CD4-positive, alpha-beta memory T cell (primary cell): ENCODE measurements at regions not wholly inside any gene's neighbourhood (a gene's known extent, or its start where the extent isn't known, plus 50 kb on each side); places are given as distances from the start of the nearest gene placed in this dataset.

ENCODE experiments used
- CTCF ChIA-PET: fragments of 350-600 bp; sonication (Branson Sonifier 250); formaldehyde crosslinking; loops from one replicate; lab custom pipeline; 2021; ENCODE audit warnings: inconsistent platforms; ENCODE audit not compliant: partially characterized antibody; lab: Charles Lee
- POLR2A ChIA-PET: fragments of 350-600 bp; sonication (Branson Sonifier 250); formaldehyde crosslinking; loops from one replicate; lab custom pipeline; 2021; ENCODE audit not compliant: partially characterized antibody; lab: Charles Lee
- DNase-seq, 5 donors: peaks; one replicate each; pipeline versions ENCODE4 v3.0.0 to v3.0.0-alpha.2; 2020 to 2022; ENCODE audit warnings: mixed read lengths in 1 of 5
- H3K27ac ChIP-seq: one replicate; pipeline ENCODE4 v1.7.0; 2013; ENCODE audit warnings: low read depth, low read length
- H3K27me3 ChIP-seq: 2 replicates; pipeline ENCODE4 v1.7.0; 2013; ENCODE audit warnings: mild to moderate bottlenecking, low read length, moderate library complexity; ENCODE audit not compliant: insufficient read depth
- H3K36me3 ChIP-seq: 2 replicates; pipeline ENCODE4 v1.7.0; 2013; ENCODE audit warnings: mild to moderate bottlenecking, low read length, moderate library complexity; ENCODE audit not compliant: insufficient read depth
- H3K4me1 ChIP-seq: 2 replicates; pipeline ENCODE4 v1.7.0; 2013; ENCODE audit warnings: mild to moderate bottlenecking, low read length, moderate library complexity; ENCODE audit not compliant: insufficient read depth
- H3K4me3 ChIP-seq, 2 donors: one replicate each; pipeline ENCODE4 v1.7.0; 2013; ENCODE audit warnings: low read length in 2 of 2, mild to moderate bottlenecking in 1 of 2
- H3K9me3 ChIP-seq, 2 donors: one replicate each; pipeline ENCODE4 v1.7.0; 2013; ENCODE audit warnings: low read length in 2 of 2, control low read depth in 1 of 2; ENCODE audit not compliant: control insufficient read depth in 1 of 2
- H3K27ac Mint-ChIP-seq, 7 donors: one replicate each; pipeline ENCODE4 v1.8.0; 2020 to 2021; ENCODE audit warnings: mixed read lengths in 7 of 7, mild to moderate bottlenecking in 6 of 7, inconsistent platforms in 3 of 7, moderate library complexity in 3 of 7
- H3K27me3 Mint-ChIP-seq, 2 donors: one replicate each; pipeline ENCODE4 v1.8.0; 2020 to 2021; ENCODE audit warnings: mixed read lengths in 2 of 2
- H3K36me3 Mint-ChIP-seq, 2 donors: one replicate each; pipeline ENCODE4 v1.8.0; 2020 to 2021; ENCODE audit warnings: mixed read lengths in 2 of 2, inconsistent platforms in 1 of 2, mild to moderate bottlenecking in 1 of 2
- H3K4me1 Mint-ChIP-seq, 4 donors: one replicate each; pipeline ENCODE4 v1.8.0; 2020 to 2021; ENCODE audit warnings: mixed read lengths in 4 of 4, mild to moderate bottlenecking in 1 of 4
- H3K4me3 Mint-ChIP-seq, 8 donors: one replicate each; pipeline ENCODE4 v1.8.0; 2020 to 2021; ENCODE audit warnings: mixed read lengths in 8 of 8, mild to moderate bottlenecking in 7 of 8, moderate library complexity in 6 of 8, inconsistent platforms in 3 of 8
- H3K9me3 Mint-ChIP-seq, 8 donors: one replicate each; pipeline ENCODE4 v1.8.0; 2020 to 2021; ENCODE audit warnings: mixed read lengths in 8 of 8, mild to moderate bottlenecking in 5 of 8, inconsistent platforms in 3 of 8, moderate library complexity in 1 of 8
- intact Hi-C: fragments of 100-400 bp; cut with micrococcal nuclease; formaldehyde crosslinking; loops from one replicate; pipeline ENCODE4 v1.15.1; 2023

GRCh38 chr6:16048221-16048620 lies 80.7 kb upstream of the MYLIP start:
- H3K27ac Mint-ChIP-seq, result no peak overlapping the region

GRCh38 chr6:16047435-16047990 lies 81.4 kb upstream of the MYLIP start:
- Histone ChIP-seq H3K36me3 (no peaks in the 10 kb centered on the region), H3K4me3 (no peak overlapping the region), H3K4me1 (no peaks in the 10 kb centered on the region), H3K9me3 (no peaks in the 10 kb centered on the region), H3K27ac (no peak overlapping the region), H3K27me3 (peaks cover 4% of the 10 kb centered on the region)
- ChIA-PET POLR2A (no interaction called here), CTCF (no interaction called here)
- H3K27ac Mint-ChIP-seq, result no peak overlapping the region
- H3K36me3 Mint-ChIP-seq, result no peaks in the 10 kb centered on the region
- H3K4me3 Mint-ChIP-seq, result no peak overlapping the region
- no peak for DNase-seq
- peaks cover 0 to 2% (median 0%) of the 10 kb centered on the region in 8 donors for H3K9me3 Mint-ChIP-seq
- peaks cover 1 to 3% of the 10 kb centered on the region in 2 donors for H3K27me3 Mint-ChIP-seq
- H3K4me1 Mint-ChIP-seq, result no peaks in the 10 kb centered on the region
- intact Hi-C loops, result no loop called here

More at GRCh38 chr6:16048221-16048620, 80.7 kb upstream of the MYLIP start:
- Histone ChIP-seq H3K36me3 (no peaks in the 10 kb centered on the region), H3K4me3 (no peak overlapping the region), H3K9me3 (no peaks in the 10 kb centered on the region), H3K4me1 (no peaks in the 10 kb centered on the region), H3K27ac (no peak overlapping the region), H3K27me3 (peaks cover 4% of the 10 kb centered on the region)
- CTCF ChIA-PET, result no interaction called here
- H3K4me3 Mint-ChIP-seq, result no peak overlapping the region
- no peaks in the 10 kb centered on the region for H3K36me3 Mint-ChIP-seq
- DNase-seq, result no peak
- intact Hi-C loops, result no loop called here
- no peaks in the 10 kb centered on the region for H3K4me1 Mint-ChIP-seq
- POLR2A ChIA-PET, result no interaction called here
- H3K9me3 Mint-ChIP-seq, result peaks cover 0 to 2% (median 0%) of the 10 kb centered on the region in 8 donors
- peaks cover 1 to 3% of the 10 kb centered on the region in 2 donors for H3K27me3 Mint-ChIP-seq

GRCh38 chr6:16045238-16045637 lies 83.6 kb upstream of the MYLIP start:
- H3K27me3 Mint-ChIP-seq, result peaks cover 1 to 2% of the 10 kb centered on the region in 2 donors
- ChIA-PET POLR2A (no interaction called here), CTCF (no interaction called here)
- DNase-seq, result no peak
- H3K4me3 Mint-ChIP-seq, result no peak overlapping the region
- H3K9me3 Mint-ChIP-seq, result peaks cover 0 to 2% (median 0%) of the 10 kb centered on the region in 8 donors
- Histone ChIP-seq H3K27me3 (no peaks in the 10 kb centered on the region), H3K4me3 (no peak overlapping the region), H3K4me1 (no peaks in the 10 kb centered on the region), H3K9me3 (no peaks in the 10 kb centered on the region), H3K36me3 (no peaks in the 10 kb centered on the region), H3K27ac (no peak overlapping the region)
- H3K4me1 Mint-ChIP-seq, result no peaks in the 10 kb centered on the region
- no peak overlapping the region for H3K27ac Mint-ChIP-seq
- intact Hi-C loops, result no loop called here
- no peaks in the 10 kb centered on the region for H3K36me3 Mint-ChIP-seq

GRCh38 chr6:16044211-16044643 lies 84.7 kb upstream of the MYLIP start:
- no peak overlapping the region for H3K27ac ChIP-seq
- H3K4me3 Mint-ChIP-seq, result no peak overlapping the region
- POLR2A ChIA-PET, result no interaction called here

GRCh38 chr6:16043171-16044135 lies 85.4 kb upstream of the MYLIP start:
- POLR2A ChIA-PET, result no interaction called here
- Histone ChIP-seq H3K27me3 (no peaks in the 10 kb centered on the region), H3K4me1 (no peaks in the 10 kb centered on the region), H3K27ac (no peak overlapping the region), H3K4me3 (no peak overlapping the region), H3K9me3 (no peaks in the 10 kb centered on the region), H3K36me3 (no peaks in the 10 kb centered on the region)
- Mint-ChIP-seq H3K36me3 (no peaks in the 10 kb centered on the region), H3K4me3 (no peak overlapping the region), H3K27ac (no peak overlapping the region), H3K27me3 (peaks cover 2 to 4% of the 10 kb centered on the region in 2 donors), H3K4me1 (no peaks in the 10 kb centered on the region), H3K9me3 (peaks cover 0 to 6% (median under 1%) of the 10 kb centered on the region in 8 donors)
- DNase-seq, result no peak
- CTCF ChIA-PET, result no interaction called here
- intact Hi-C loops, result no loop called here

More at GRCh38 chr6:16044211-16044643, 84.7 kb upstream of the MYLIP start:
- no peak for DNase-seq
- Mint-ChIP-seq H3K9me3 (peaks cover 0 to 3% (median 0%) of the 10 kb centered on the region in 8 donors), H3K27ac (no peak overlapping the region), H3K27me3 (peaks cover 2 to 5% of the 10 kb centered on the region in 2 donors), H3K4me1 (no peaks in the 10 kb centered on the region), H3K36me3 (no peaks in the 10 kb centered on the region)
- Histone ChIP-seq H3K9me3 (no peaks in the 10 kb centered on the region), H3K4me1 (no peaks in the 10 kb centered on the region), H3K27me3 (no peaks in the 10 kb centered on the region), H3K36me3 (no peaks in the 10 kb centered on the region), H3K4me3 (no peak overlapping the region)
- intact Hi-C loops, result no loop called here
- CTCF ChIA-PET, result no interaction called here

GRCh38 chr6:16042751-16043150 lies 86.1 kb upstream of the MYLIP start:
- H3K27me3 Mint-ChIP-seq, result peaks cover 2 to 8% of the 10 kb centered on the region in 2 donors
- no peaks in the 10 kb centered on the region for H3K36me3 ChIP-seq
- CTCF ChIA-PET, result no interaction called here

GRCh38 chr6:16041327-16041726 lies 87.6 kb upstream of the MYLIP start:
- H3K27ac ChIP-seq, result no peak overlapping the region
- intact Hi-C loops, result no loop called here
- peaks cover 0 to 10% (median 2%) of the 10 kb centered on the region in 8 donors for H3K9me3 Mint-ChIP-seq
- H3K27me3 ChIP-seq, result no peaks in the 10 kb centered on the region
- ChIA-PET CTCF (no interaction called here), POLR2A (no interaction called here)
- peaks cover under 1 to 8% of the 10 kb centered on the region in 2 donors for H3K27me3 Mint-ChIP-seq
- H3K27ac Mint-ChIP-seq, result no peak overlapping the region
- DNase-seq, result no peak
- no peaks in the 10 kb centered on the region for H3K9me3 ChIP-seq
- no peaks in the 10 kb centered on the region for H3K4me1 ChIP-seq
- no peak overlapping the region for H3K4me3 ChIP-seq
- no peaks in the 10 kb centered on the region for H3K36me3 Mint-ChIP-seq
- H3K4me3 Mint-ChIP-seq, result no peak overlapping the region
- no peaks in the 10 kb centered on the region for H3K4me1 Mint-ChIP-seq
- H3K36me3 ChIP-seq, result no peaks in the 10 kb centered on the region

More at GRCh38 chr6:16042751-16043150, 86.1 kb upstream of the MYLIP start:
- Mint-ChIP-seq H3K9me3 (peaks cover 0 to 10% (median 2%) of the 10 kb centered on the region in 8 donors), H3K4me3 (no peak overlapping the region), H3K4me1 (no peaks in the 10 kb centered on the region), H3K27ac (no peak overlapping the region), H3K36me3 (no peaks in the 10 kb centered on the region)
- Histone ChIP-seq H3K27me3 (no peaks in the 10 kb centered on the region), H3K9me3 (no peaks in the 10 kb centered on the region), H3K27ac (no peak overlapping the region), H3K4me1 (no peaks in the 10 kb centered on the region), H3K4me3 (no peak overlapping the region)
- POLR2A ChIA-PET, result no interaction called here
- intact Hi-C loops, result no loop called here
- DNase-seq, result no peak
